ENCODE measurements at regions not wholly inside any gene's neighbourhood (a gene's known extent, or its start where the extent isn't known, plus 50 kb on each side); places are given as distances from the start of the nearest gene placed in this dataset.

- Histone ChIP-seq H2BK12ac (ENCODE audit: low read depth, low read length) (peak overlapping the region; percentile 98), H3K36me3 (ENCODE audit: control insufficient read depth in 2 of 4, insufficient read depth in 4 of 4, low read length in 3 of 4) (peaks cover 0 to 20% (median 1%) of the 10 kb centered on the region in 4 experiments; a peak in 2 of 8 replicates), H3K4ac (replicated peaks; ENCODE audit: insufficient read length, low read depth, low read length) (peak overlapping the region; percentile 92), H3K4me3 (ENCODE audit: extremely low read depth in 1 of 4, insufficient read depth in 2 of 4, low read depth in 3 of 4, low read length in 4 of 4) (peak overlapping the region in 1 of 4 experiments; percentile 48; a peak in 1 of 8 replicates), H3K9ac (replicated peaks in 1 of 4; ENCODE audit: extremely low read depth in 1 of 4, low read depth in 3 of 4, low read length in 3 of 4) (peak overlapping the region in 1 of 4 experiments; percentile 56; a peak in 3 of 7 replicates), H4K5ac (ENCODE audit: insufficient read length, low read depth, low read length) (peak overlapping the region; percentile 91), H2BK20ac (ENCODE audit: low read length) (peak overlapping the region; percentile 99), H3K14ac (ENCODE audit: insufficient read length) (no peak overlapping the region), H4K8ac (ENCODE audit: extremely low read depth, insufficient read depth, low read length) (no peak overlapping the region), H2BK5ac (ENCODE audit: low read depth, low read length) (peak overlapping the region; percentile 99), H3K56ac (replicated peaks; ENCODE audit: insufficient read length, low read depth, low read length) (peak overlapping the region; percentile 67), H4K20me1 (replicated peaks in 1 of 2; ENCODE audit: control insufficient read depth in 1 of 2, insufficient read depth in 2 of 2, low read length in 2 of 2) (no peaks in the 10 kb centered on the region), H3K4me1 (replicated peaks in 1 of 4; ENCODE audit: control insufficient read depth in 3 of 4, insufficient read depth in 4 of 4, low read length in 3 of 4) (peaks cover 0 to 25% (median 16%) of the 10 kb centered on the region in 4 experiments), H2BK15ac (ENCODE audit: low read length) (no peak overlapping the region), H2BK120ac (replicated peaks; ENCODE audit: low read depth, low read length) (peak overlapping the region; percentile 96), H2AFZ (ENCODE audit: low read length) (no peak overlapping the region), H3K79me1 (ENCODE audit: low read depth, low read length) (no peaks in the 10 kb centered on the region), H3K27me3 (replicated peaks in 1 of 4; ENCODE audit: control insufficient read depth in 3 of 4, extremely low read depth in 1 of 4, insufficient read depth in 3 of 4, low read length in 3 of 4) (no peaks in the 10 kb centered on the region), H3K9me3 (ENCODE audit: insufficient read depth in 2 of 2, low read depth in 1 of 2, low read length in 1 of 2) (peaks cover 5 to 8% of the 10 kb centered on the region in 2 experiments), H2AK5ac (ENCODE audit: low read depth, low read length) (peak overlapping the region; percentile 84; the same call in 1 of the 2 replicates), H3K23ac (ENCODE audit: insufficient read length) (no peak overlapping the region), H3K4me2 (ENCODE audit: insufficient read depth in 1 of 2, low read depth in 2 of 2, low read length in 2 of 2) (peak overlapping the region; percentile 58 to 62; a peak in 3 of 4 replicates), H4K91ac (replicated peaks; ENCODE audit: insufficient read length, low read length) (peak overlapping the region; percentile 94), H3K27ac (ENCODE audit: low read depth, low read length) (peak overlapping the region; percentile 86; the same call in 1 of the 2 replicates), H3K79me2 (ENCODE audit: control insufficient read depth in 1 of 2, insufficient read depth in 2 of 2, low read length in 2 of 2) (no peaks in the 10 kb centered on the region), H3K23me2 (ENCODE audit: low read depth, low read length) (no peaks in the 10 kb centered on the region), H3K18ac (ENCODE audit: extremely low read depth, low read length) (peak overlapping the region; percentile 94)
- POLR2A ChIA-PET (ENCODE audit: partially characterized antibody), result interaction anchor here (0.6 to 2.4 kb wide), 14 partner anchors 8 to 215 kb away, joined by 3 to 14 read pairs (median 4); no protein-coding TSS in a partner anchor
- FAIRE-seq (peak; percentile 77), DNase-seq (ENCODE audit: low read depth in 1 of 2, low spot score in 2 of 2) (peak in 1 of 2 experiments; percentile 52)
- CTCF ChIA-PET (ENCODE audit: partially characterized antibody), result interaction anchor here (1.9 kb wide), 1 partner anchor 105 kb away, joined by 4 read pairs; no protein-coding TSS in a partner anchor
- WGBS, 2 experiments (ENCODE audit: extremely low coverage in 1 of 2, insufficient coverage in 1 of 2, insufficient read length in 1 of 2, insufficient replicate concordance in 2 of 2, low coverage in 1 of 2, low lambda C conversion rate in 2 of 2, missing lambda C conversion rate in 1 of 2), result 24% methylated on average over 4 of the region's 4 CpGs; no CpG with 5 or more reads in 1 of the 2 experiments
- no peak for TF ChIP-seq KDM4A (IDR thresholded peaks at IDR 0.05; ENCODE audit: low read depth, low read length, severe bottlenecking)
- TF ChIP-seq RBBP5 (IDR thresholded peaks at IDR 0.05; ENCODE audit: borderline replicate concordance, low read depth, low read length), result no peak
- peak; percentile 78 for TF ChIP-seq YY1 (IDR thresholded peaks at IDR 0.05; ENCODE audit: low read depth, low read length)
- TF ChIP-seq TEAD4 (IDR thresholded peaks at IDR 0.05; ENCODE audit: low read depth, low read length), result peak; percentile 61; the same call in 1 of the 2 replicates
- TF ChIP-seq CTCF (IDR thresholded peaks at IDR 0.05; ENCODE audit: control extremely low read depth in 1 of 3, insufficient read depth in 1 of 3, low read depth in 1 of 3, low read length in 3 of 3), result no peak
- no peak for TF ChIP-seq ZNF274 (IDR thresholded peaks at IDR 0.05; ENCODE audit: borderline replicate concordance, extremely low read depth, low read length)
Observed at GRCh38 chr6:68038815-68039408, 596.2 kb upstream of the ADGRB3 start.

All from H1 (cell line).